Astrocyte of the spinal cord (primary cell): ENCODE measurements at regions not wholly inside any gene's neighbourhood (a gene's known extent, or its start where the extent isn't known, plus 50 kb on each side); places are given as distances from the start of the nearest gene placed in this dataset.
"Not testable (repeated sequence)": the region's sequence is repeated elsewhere in the genome, so short reads cannot be mapped to it uniquely, and the experiment has no call there.

Source experiments
- DNase-seq: peaks from one replicate; pipeline ENCODE4 v3.0.0; 2011; ENCODE audit warnings: low read depth, low spot score
- H3K4me3 ChIP-seq: 2 replicates; pipeline ENCODE4 v1.5.1; 2011; ENCODE audit warnings: low read depth, mild to moderate bottlenecking, low read length, moderate library complexity
- in situ Hi-C: cut with HindIII; loops from 2 replicates; pipeline ENCODE4 v1.10.0; 2017; ENCODE audit warnings: low sequenced_read_pairs
- TF ChIP-seq, protein P1 (sequence below): IDR thresholded peaks from 2 replicates; pipeline ENCODE4 v1.5.1; 2012; ENCODE audit warnings: low read depth, mild to moderate bottlenecking, low read length, inconsistent platforms

DNA sequence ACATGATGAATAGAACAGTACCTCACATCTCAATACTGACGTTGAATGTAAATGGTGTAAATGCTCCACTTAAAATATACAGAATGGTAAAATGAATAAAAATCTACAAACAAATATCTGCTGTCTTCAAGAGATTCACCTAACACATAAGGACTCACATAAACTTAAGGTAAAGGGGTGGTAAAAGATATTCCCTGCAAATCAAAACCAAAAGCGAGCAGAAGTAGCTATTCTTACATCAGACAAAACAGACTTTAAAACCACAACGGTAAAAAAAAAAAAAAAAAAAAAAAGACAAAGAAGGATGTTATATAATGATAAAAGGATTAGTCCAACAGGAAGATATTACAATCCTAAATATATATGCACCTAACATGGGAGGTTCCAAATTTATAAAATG is 214.0 kb upstream of the MAST4 start:
- no peak overlapping the region for H3K4me3 ChIP-seq
- TF ChIP-seq, protein P1, sequence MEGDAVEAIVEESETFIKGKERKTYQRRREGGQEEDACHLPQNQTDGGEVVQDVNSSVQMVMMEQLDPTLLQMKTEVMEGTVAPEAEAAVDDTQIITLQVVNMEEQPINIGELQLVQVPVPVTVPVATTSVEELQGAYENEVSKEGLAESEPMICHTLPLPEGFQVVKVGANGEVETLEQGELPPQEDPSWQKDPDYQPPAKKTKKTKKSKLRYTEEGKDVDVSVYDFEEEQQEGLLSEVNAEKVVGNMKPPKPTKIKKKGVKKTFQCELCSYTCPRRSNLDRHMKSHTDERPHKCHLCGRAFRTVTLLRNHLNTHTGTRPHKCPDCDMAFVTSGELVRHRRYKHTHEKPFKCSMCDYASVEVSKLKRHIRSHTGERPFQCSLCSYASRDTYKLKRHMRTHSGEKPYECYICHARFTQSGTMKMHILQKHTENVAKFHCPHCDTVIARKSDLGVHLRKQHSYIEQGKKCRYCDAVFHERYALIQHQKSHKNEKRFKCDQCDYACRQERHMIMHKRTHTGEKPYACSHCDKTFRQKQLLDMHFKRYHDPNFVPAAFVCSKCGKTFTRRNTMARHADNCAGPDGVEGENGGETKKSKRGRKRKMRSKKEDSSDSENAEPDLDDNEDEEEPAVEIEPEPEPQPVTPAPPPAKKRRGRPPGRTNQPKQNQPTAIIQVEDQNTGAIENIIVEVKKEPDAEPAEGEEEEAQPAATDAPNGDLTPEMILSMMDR = no peak
- in situ Hi-C loops = no loop called here
- no peak for DNase-seq

- in situ Hi-C loops, H3K4me3 ChIP-seq, DNase-seq: not testable (repeated sequence)
These were observed 191.0 kb upstream of the MAST4 start for GRCh38 chr5:66405145-66405544.

GRCh38 chr5:66406761-66407336 is 189.3 kb upstream of the MAST4 start:
- in situ Hi-C loops = no loop called here
- no peak overlapping the region for H3K4me3 ChIP-seq
- no peak for DNase-seq
- TF ChIP-seq, protein P1 = no peak

GRCh38 chr5:66407765-66408164 is 188.4 kb upstream of the MAST4 start:
- H3K4me3 ChIP-seq = no peak overlapping the region
- TF ChIP-seq, protein P1 = no peak
- DNase-seq = no peak
- in situ Hi-C loops = no loop called here

GRCh38 chr5:66408576-66408975 is 187.6 kb upstream of the MAST4 start:
- TF ChIP-seq, protein P1 = no peak
- in situ Hi-C loops = no loop called here
- no peak overlapping the region for H3K4me3 ChIP-seq
- no peak for DNase-seq

- H3K4me3 ChIP-seq = no peak overlapping the region
- TF ChIP-seq, protein P1 = no peak
- DNase-seq = no peak
- in situ Hi-C loops = no loop called here
These were observed 186.1 kb upstream of the MAST4 start for GRCh38 chr5:66410122-66410521.

GRCh38 chr5:66411701-66412100 is 184.5 kb upstream of the MAST4 start:
- no peak for DNase-seq
- no peak overlapping the region for H3K4me3 ChIP-seq
- TF ChIP-seq, protein P1 = no peak
- in situ Hi-C loops = no loop called here
